SW480 (cell line): ENCODE measurements at regions not wholly inside any gene's neighbourhood (a gene's known extent, or its start where the extent isn't known, plus 50 kb on each side); places are given as distances from the start of the nearest gene placed in this dataset.

Source experiments
- DNase-seq: peaks from one replicate; pipeline ENCODE4 v3.0.0-alpha.2; 2016; ENCODE audit warnings: low spot score

DNA sequence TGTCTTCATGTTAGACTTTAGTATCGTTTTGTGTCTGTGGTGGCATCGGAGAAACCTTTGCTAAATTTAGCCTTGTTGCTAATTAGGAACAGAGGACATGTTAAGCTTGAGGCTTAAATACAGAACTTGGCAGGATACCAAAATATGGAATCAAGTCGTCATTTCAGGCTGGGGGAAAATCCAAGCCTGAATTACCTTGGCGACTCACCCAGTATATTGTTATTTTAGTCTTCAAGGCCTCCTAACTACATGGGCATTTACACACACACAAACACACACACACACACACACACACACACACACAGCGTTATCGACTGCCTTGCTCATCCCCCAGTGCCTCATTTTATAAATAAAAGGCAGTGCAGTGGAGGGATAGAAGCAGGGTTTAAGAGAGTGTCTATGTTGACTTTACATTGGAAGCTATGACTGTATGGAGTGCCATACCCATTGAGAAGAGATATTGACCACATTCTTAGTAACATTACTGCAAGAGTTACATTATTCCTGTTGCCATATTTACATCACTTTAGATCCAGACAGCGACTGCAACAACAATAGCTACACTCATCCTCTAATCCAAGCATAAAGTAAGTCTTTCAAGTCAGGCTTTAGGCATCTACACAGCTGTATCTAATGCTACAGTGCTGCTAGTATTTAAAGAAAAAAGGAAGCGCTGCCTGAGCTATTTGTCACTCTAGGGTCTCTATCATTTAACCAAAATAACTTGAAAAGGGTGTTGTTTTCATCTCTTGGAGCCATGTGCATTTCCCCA, 210.8 kb upstream of the SEMA6D start:
- DNase-seq: no peak

- no peak for DNase-seq
Measured at GRCh38 chr15:47507221-47507985, 209.9 kb upstream of the SEMA6D start.

- DNase-seq: no peak
Measured at GRCh38 chr15:47511261-47511660, 206.0 kb upstream of the SEMA6D start.

GRCh38 chr15:47513471-47513870, 203.8 kb upstream of the SEMA6D start:
- no peak for DNase-seq

DNA sequence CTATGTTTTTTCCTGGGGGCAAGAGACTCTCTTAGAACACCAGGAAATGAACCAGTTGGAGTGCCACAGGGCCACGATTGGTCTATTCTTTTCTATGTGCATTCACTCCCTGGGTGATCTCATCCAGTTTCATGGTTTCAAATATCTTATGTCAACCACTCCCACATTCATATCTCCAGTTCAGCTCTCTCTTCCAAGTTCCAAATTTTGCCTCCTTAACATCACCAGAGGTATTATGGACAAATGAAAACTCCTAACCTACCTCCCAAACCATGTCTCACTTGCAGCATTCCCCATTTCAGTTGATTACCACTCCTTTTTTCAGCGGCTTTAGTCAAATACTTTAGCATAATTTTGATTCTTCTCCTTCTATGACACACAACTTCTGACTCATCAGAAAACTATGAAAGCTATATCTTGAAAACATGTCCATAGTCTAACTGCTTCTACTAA, 203.1 kb upstream of the SEMA6D start:
- DNase-seq: peak; percentile 8

DNA sequence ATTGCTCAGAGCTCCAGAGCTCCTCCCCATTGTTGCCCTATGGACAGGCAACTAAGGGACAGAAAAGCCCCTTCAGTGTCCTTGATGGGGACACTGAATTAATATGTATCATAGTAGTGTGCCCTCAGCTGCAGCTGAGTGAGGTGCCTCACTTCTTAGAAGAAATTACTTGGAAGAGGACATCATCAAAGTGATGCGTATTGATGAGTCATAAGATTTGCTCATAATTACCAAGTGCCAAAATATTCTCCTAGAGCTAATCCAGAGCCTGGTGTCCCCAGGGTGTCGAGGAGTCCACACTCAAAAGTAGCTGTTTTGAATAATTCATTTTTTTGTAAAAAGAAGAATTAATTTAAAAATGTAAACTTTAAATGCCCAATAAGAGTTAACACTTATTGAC, 200.7 kb upstream of the SEMA6D start:
- no peak for DNase-seq

GRCh38 chr15:47516972-47517371, 200.3 kb upstream of the SEMA6D start:
- no peak for DNase-seq

DNA sequence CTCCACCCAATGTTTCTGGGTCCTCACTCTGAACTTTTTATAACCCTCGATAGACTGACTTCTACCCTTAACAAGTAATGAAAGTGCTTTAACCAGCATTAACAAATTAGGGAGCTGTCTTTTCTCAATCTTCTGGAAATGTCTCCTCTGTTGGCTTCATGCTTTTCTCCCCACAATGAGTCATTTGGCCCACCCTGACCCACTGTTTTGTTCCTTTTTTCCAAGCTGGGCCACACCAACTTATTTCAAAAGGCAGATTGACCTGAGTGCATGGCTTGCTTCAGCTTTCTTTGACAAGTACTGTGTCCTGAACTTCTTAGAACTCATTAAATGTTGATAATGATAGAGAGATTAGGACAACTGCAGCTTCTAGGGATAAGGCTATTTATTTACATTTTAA, 199.6 kb upstream of the SEMA6D start:
- no peak for DNase-seq

DNA sequence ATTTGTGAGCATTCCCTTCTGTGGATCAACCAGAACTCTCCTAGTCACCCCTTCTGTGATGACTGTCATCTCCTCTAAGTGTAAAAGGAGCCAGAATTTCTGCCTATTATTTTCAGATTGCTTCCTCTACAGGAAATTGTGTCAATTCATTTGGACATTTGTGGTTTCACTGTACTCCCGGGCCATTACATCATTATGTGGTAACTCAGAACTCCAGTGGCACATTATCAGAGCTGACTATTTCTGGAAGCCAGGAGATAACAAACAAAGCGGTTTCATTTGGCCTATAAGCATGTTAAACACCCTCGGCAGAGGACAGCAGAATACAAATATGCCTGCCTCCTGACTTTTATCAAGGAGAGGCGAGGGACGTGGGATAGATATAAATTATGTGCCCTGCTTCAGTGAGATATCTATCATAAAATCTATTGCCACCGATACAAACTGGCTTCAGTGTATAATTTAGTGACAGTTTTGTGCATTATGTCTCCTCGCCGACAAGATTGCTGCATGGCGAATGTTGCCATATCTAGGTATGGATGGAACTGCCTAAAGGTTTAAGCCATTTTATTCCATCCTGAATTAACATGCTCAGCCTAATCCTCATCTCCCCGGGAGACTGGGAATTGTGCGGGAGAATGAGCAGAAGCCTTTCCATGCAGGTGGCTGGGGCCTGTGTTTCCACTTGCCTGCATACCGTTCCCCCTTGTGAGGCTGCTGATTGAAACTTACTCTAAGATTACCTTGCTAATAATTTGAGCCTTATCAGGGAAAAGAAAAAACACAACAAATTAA, 193.4 kb upstream of the SEMA6D start:
- peak; percentile 50 for DNase-seq

- DNase-seq: no peak
Measured at GRCh38 chr15:47529241-47529640, 188.1 kb upstream of the SEMA6D start.

DNA sequence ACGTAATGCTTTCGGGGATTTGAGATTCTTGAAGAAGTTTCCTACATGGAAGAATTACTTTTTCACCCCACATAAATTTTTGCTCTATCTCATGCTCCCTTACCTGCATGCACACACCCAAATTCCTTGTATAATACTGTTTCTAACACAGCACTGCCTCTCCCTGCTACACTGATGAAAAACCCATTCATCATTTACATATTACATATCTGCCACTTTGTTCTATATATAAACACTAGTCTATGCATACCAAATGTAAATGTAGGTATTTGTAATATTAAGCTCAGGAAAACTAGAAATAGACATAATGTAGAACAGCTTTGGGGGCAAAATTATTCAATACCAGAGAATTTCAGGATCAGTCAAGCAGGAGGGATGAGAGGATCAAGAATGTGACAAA, 182.6 kb upstream of the SEMA6D start:
- no peak for DNase-seq

GRCh38 chr15:47541562-47541961, 175.7 kb upstream of the SEMA6D start:
- DNase-seq: no peak

DNA sequence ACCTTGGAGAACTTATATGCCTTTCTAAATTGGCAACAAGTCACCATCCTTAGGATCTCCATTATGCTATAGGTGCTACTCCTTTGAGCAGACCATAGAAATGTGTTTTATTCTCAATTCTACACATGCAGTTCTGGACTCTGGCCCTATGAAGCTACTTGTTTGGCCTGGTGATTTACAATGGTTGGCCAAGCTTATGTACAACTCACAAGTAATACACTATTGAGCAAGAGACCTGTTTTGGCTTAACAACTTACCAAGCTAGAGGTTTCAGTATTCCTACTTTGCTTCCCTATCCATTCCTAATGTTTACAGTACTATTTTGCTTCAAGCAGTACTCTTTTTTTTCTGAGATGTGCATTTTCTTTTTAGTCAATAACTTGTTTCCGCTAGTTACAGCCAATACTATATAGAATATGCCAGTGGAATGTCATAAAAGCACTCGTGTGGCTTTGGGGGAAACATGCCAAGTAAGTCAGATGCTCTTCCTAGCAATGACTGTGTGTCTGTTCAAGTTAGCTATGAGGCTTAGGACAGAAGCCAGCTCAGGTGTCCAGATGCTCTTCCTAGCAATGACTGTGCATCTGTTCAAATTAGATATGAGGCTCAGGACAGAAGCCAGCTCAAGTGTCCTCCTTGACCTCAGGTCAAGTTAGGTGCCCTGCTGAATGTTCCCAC, 174.9 kb upstream of the SEMA6D start:
- no peak for DNase-seq

DNA sequence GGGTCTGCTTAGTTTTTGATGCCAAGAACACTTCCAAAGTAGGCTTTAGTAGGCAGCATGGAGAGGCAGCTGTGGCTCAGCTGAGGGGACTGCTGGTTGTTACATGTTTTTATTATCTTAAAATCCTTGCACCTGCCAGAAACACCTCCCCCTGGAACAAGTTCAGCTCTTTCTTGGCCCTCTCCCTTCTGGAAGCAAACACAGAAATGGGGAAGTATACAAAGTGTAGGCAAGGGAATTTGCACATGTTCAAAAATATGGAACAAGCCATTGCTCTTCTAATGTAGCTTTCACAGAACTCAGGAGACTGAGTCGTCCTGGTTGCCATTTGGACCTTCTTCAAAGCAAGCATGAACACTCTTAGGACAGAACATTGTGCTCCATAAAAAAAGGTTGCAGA, 169.1 kb upstream of the SEMA6D start:
- DNase-seq: no peak

DNA sequence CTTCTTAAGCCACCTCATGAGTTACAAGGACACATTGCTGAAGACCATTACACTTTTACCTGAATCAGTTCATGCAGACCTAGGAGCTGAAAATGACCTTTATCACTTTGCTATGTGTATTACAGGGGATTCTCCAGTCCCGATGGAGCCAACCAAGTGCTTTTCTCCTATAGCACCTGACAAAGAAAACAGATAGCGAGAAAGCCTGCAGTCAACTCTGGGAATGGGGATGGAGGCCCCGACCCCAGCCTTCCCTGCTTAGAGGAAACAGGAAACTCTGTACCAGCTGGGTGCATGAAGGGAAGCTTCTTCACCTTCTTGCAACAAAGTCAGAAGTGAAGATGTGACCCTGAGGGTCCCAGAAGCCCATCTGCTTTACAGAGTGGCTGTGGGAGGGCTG, 168.3 kb upstream of the SEMA6D start:
- DNase-seq: no peak

DNA sequence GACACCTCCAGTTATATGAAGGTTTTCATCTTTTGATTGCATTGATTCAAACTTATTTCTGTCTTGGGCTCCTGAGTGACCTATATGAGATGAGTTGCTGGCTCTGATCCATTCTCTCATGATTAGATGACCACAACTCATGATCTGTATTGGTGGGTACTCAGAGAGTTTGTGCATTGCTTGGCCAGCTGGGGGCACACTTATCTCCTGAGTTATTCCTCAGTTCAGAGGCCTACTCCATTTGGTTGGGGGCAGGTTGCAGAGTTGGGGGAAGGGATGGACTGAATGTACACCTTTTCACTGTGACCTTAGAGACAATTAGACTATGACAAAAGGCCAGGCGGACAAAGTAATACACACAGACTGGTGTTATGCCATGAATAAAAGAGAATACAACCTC, 166.2 kb upstream of the SEMA6D start:
- DNase-seq: no peak

GRCh38 chr15:47551546-47551945, 165.8 kb upstream of the SEMA6D start:
- no peak for DNase-seq

DNA sequence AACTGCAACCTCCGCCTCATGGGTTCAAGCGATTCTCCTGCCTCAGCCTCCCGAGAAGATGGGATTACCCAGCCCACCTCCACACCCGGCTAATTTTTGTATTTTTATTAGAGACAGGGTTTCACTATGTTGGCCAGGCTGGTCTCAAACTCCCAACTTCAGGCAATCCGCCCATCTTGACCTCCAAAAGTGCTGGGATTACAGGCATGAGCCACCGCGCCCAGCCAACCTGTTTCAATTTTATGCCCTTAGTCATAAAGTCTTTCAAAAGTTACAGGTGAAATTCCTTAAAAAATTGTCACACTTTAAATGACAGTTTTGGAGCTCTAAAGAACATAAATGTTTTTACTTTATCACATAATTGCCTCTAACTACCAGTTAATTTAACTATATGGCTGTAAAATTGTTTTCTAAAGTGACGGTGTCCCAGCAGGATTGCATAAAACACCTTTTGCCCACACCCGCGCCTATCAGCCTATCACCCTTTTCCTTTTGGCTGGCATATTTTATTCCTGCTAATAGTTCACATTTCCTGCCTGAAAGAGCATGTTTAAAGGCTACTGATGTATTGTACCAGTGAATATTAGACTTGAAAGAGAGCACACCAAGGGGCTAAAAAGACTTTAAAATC, 164.2 kb upstream of the SEMA6D start:
- DNase-seq: no peak

DNA sequence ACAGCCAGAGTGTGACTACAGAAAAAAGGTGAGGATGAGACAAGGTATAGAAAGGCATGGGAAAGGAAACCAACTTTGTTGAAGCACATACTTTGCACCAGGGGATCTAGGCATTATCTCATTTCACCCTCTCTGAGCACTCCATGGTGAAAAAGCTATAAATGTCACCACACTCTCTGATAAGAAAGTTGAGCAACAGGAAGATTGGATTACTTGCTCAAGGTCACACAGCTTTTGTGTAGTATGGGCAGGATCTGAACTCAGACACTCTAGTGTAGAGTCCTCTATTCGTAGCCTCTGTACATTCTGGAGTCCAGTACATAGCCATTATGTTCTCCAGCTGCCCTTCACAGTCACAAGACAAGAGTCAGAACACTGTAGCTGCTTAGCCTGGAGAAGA, 163.4 kb upstream of the SEMA6D start:
- no peak for DNase-seq

GRCh38 chr15:47561102-47561501, 156.2 kb upstream of the SEMA6D start:
- DNase-seq: no peak

GRCh38 chr15:47565949-47566348, 151.4 kb upstream of the SEMA6D start:
- no peak for DNase-seq

DNA sequence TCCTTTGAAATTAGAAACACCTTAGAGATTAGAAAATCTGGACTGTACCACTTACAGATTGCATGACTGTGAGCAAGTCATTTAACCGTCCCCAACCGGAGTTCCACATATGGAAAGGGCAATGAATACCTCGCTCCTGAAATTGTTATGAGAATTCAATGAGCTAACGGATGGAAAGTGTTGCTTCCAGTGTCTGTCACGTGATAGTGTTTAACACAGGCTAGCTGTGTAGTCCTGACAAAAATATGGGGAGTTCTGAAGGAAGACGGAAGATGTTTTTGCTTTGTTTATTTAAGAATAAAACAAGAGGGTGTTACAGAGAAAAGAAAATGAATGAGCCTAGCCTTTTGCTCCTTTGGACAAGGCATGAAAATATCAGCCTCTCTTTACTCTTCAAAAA, 150.7 kb upstream of the SEMA6D start:
- no peak for DNase-seq
